OCI-LY3 (cell line): ENCODE measurements at regions not wholly inside any gene's neighbourhood (a gene's known extent, or its start where the extent isn't known, plus 50 kb on each side); places are given as distances from the start of the nearest gene placed in this dataset.

Source experiments
- H2AFZ ChIP-seq: fragments of 200-600, 300-600 bp; shearing (Covaris generic); 2 replicates; pipeline ENCODE4 v1.6.0; 2014; ENCODE audit warnings: antibody characterized with exemption, low read depth, low read length
- H3K27ac ChIP-seq: fragments of 200-600, 300-600 bp; sonication (generic); 2 replicates; pipeline ENCODE4 v1.5.1; 2014; ENCODE audit warnings: mild to moderate bottlenecking, low read length, moderate library complexity, mixed read lengths
- H3K27me3 ChIP-seq: fragments of 200-600, 300-600 bp; sonication (generic); 2 replicates; pipeline ENCODE4 v1.6.1; 2014; ENCODE audit warnings: low read depth, low read length, mixed read lengths
- H3K36me3 ChIP-seq: fragments of 200-600, 300-600 bp; sonication (generic); replicated peaks from 2 replicates; pipeline ENCODE3; 2014; ENCODE audit warnings: low read depth, low read length, mixed read lengths
- H3K4me1 ChIP-seq: fragments of 300-600, 200-600 bp; sonication (generic); 2 replicates; pipeline ENCODE4 v1.6.1; 2014; ENCODE audit warnings: low read length, mixed read lengths
- H3K4me2 ChIP-seq: fragments of 200-600, 300-600 bp; sonication (generic); 2 replicates; pipeline ENCODE4 v1.6.1; 2014; ENCODE audit warnings: low read length, mixed read lengths
- H3K4me3 ChIP-seq: fragments of 300-600, 200-600 bp; sonication (generic); 2 replicates; pipeline ENCODE4 v1.5.1; 2014; ENCODE audit warnings: antibody characterized with exemption, mild to moderate bottlenecking, low read length, moderate library complexity
- H3K79me2 ChIP-seq: fragments of 300-600, 200-600 bp; shearing (Covaris generic); 2 replicates; pipeline ENCODE4 v1.6.1; 2014; ENCODE audit warnings: mild to moderate bottlenecking, low read length, mixed read lengths
- H3K9ac ChIP-seq: fragments of 300-600, 200-600 bp; shearing (Covaris generic); 2 replicates; pipeline ENCODE4 v1.6.0; 2014; ENCODE audit warnings: mild to moderate bottlenecking, low read length, moderate library complexity
- H3K9me3 ChIP-seq: fragments of 200-600, 300-600 bp; shearing (Covaris generic); 2 replicates; pipeline ENCODE4 v1.6.1; 2014; ENCODE audit warnings: low read length, mixed read lengths; ENCODE audit not compliant: insufficient read depth
- H4K20me1 ChIP-seq: fragments of 200-600, 300-600 bp; sonication (generic); 2 replicates; pipeline ENCODE4 v1.6.1; 2016; ENCODE audit warnings: low read length, mixed read lengths; ENCODE audit not compliant: insufficient read depth
- CTCF ChIP-seq: fragments of 200-600, 300-600 bp; sonication (generic); IDR thresholded peaks from 2 replicates; pipeline ENCODE4 v1.5.1; 2014; ENCODE audit warnings: antibody characterized with exemption, low read length, low read depth
- EZH2phosphoT487 ChIP-seq: fragments of 200-600 bp; shearing (Covaris generic); IDR thresholded peaks from 2 replicates; pipeline ENCODE4 v1.6.1; 2018; ENCODE audit warnings: antibody characterized with exemption, mixed run types, low read depth

GRCh38 chr18:72283148-72283925 is 260.8 kb downstream of the CBLN2 start:
- Histone ChIP-seq H3K79me2 (no peaks in the 10 kb centered on the region), H3K9me3 (no peaks in the 10 kb centered on the region), H3K9ac (no peak overlapping the region), H3K4me3 (no peak overlapping the region), H2AFZ (peak overlapping the region; percentile 60), H3K27ac (no peak overlapping the region), H3K27me3 (no peaks in the 10 kb centered on the region), H3K4me2 (no peak overlapping the region), H4K20me1 (no peaks in the 10 kb centered on the region), H3K36me3 (no peaks in the 10 kb centered on the region), H3K4me1 (0 out of 2 replicates have a peak, but pooled peaks cover 6% of the 10 kb centered on the region)
- TF ChIP-seq CTCF: no peak
- TF ChIP-seq EZH2phosphoT487: no peak

GRCh38 chr18:72273025-72273424 is 271.1 kb downstream of the CBLN2 start:
- no peaks in the 10 kb centered on the region for H3K9me3 ChIP-seq
- TF ChIP-seq CTCF (no peak), EZH2phosphoT487 (no peak)

GRCh38 chr18:72261590-72261989 is 282.6 kb downstream of the CBLN2 start:
- Histone ChIP-seq H3K36me3 (no peaks in the 10 kb centered on the region), H3K9me3 (no peaks in the 10 kb centered on the region), H3K27me3 (no peaks in the 10 kb centered on the region), H3K4me3 (no peak overlapping the region), H3K9ac (no peak overlapping the region), H3K4me1 (no peaks in the 10 kb centered on the region), H3K79me2 (no peaks in the 10 kb centered on the region), H4K20me1 (no peaks in the 10 kb centered on the region), H3K27ac (no peak overlapping the region), H3K4me2 (no peak overlapping the region), H2AFZ (peak overlapping the region; percentile 50; the same call in 1 of the 2 replicates)
- TF ChIP-seq EZH2phosphoT487: no peak
- TF ChIP-seq CTCF: no peak

More at GRCh38 chr18:72273025-72273424, 271.1 kb downstream of the CBLN2 start:
- Histone ChIP-seq H3K4me3 (no peak overlapping the region), H3K36me3 (no peaks in the 10 kb centered on the region), H3K4me2 (no peak overlapping the region), H3K4me1 (no peaks in the 10 kb centered on the region), H2AFZ (no peak overlapping the region), H3K9ac (no peak overlapping the region), H3K27ac (no peak overlapping the region), H3K27me3 (no peaks in the 10 kb centered on the region), H4K20me1 (no peaks in the 10 kb centered on the region), H3K79me2 (no peaks in the 10 kb centered on the region)

- Histone ChIP-seq H3K27ac (no peak overlapping the region), H3K4me3 (no peak overlapping the region)
- TF ChIP-seq EZH2phosphoT487 (no peak), CTCF (no peak)
Observed at GRCh38 chr18:72246076-72246475, 298.1 kb downstream of the CBLN2 start.

More at GRCh38 chr18:72246076-72246475, 298.1 kb downstream of the CBLN2 start:
- Histone ChIP-seq H3K9ac (no peak overlapping the region), H3K79me2 (no peaks in the 10 kb centered on the region), H3K27me3 (no peaks in the 10 kb centered on the region), H3K9me3 (no peaks in the 10 kb centered on the region), H3K4me2 (no peak overlapping the region), H3K36me3 (no peaks in the 10 kb centered on the region), H2AFZ (no peak overlapping the region), H3K4me1 (no peaks in the 10 kb centered on the region), H4K20me1 (no peaks in the 10 kb centered on the region)
